SK-N-DZ (cell line): ENCODE measurements at regions not wholly inside any gene's neighbourhood (a gene's known extent, or its start where the extent isn't known, plus 50 kb on each side); places are given as distances from the start of the nearest gene placed in this dataset.
"Not testable (repeated sequence)": the region's sequence is repeated elsewhere in the genome, so short reads cannot be mapped to it uniquely, and the experiment has no call there.

Source experiments
- DNase-seq: peaks from one replicate; pipeline ENCODE4 v3.0.0-alpha.2; 2015; ENCODE audit warnings: low spot score
- small RNA-seq, 2 experiments: library from RNA; depleted of rRNA; stranded (forward); fragments of <200 nt; gene quantifications; one replicate each; pipeline ENCODE3, GENCODE V24; 2014

DNA sequence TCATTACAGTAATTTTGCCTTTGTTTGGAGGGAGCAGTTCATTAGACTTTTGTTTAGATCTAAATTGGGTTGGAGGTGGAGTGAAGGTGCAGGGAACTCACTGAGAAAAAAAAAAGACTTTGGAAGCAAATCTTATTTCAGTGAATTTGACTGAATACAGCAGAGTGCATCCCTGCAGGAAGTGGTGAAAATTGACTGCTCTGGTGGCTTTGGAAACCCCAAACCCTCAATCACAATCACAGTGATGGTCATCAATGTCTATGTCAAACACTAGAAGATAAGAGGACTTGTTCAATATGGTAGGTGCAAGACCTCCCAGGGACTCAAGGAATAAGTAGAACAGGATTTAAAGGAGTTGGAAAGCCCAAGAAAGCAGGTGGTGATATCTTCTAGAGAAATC, 76.0 kb upstream of the RASA1 start:
- DNase-seq: no peak

DNA sequence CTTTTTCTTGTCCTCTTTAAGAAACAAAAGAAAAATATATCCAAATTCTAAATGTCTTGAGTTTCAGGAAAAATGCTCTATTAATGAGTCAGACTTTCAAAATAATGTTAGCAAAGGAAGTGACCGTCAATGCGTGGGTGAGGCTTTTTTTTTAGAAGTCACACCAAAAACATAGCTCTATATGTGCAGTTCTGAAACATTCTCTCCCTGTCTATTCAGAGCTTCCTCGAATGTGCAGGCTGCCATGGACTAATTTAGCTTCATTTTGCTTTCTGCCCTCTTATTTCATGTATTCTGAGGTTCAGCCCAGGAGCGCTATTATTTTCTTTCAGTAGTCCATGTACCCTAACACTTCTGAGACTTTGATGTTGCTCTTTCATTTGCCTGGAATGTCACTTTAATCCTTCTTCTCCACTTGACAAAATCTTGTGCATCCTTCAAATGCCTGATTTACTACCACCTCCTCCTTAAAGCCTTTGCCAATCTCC, 72.5 kb upstream of the RASA1 start:
- no peak for DNase-seq

DNA sequence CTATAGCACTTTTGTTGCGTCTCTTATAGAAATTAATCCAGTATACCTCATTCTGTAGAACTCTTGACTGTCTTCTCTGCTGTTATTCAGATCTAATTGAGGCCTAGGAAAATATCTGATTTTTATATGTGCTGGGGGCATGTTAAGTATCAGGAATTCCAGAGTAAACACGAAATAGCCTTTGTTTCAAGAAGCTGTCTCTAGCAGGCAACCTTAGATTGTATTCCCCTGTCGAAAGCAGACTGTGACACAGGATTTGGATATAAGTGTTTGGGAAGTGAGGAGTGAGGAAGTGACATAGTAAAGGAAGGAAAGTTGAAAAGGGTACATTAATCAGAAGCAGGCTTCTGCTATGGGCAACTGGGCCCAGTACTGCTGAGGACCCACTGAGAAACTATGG, 72.1 kb upstream of the RASA1 start:
- DNase-seq: no peak

DNA sequence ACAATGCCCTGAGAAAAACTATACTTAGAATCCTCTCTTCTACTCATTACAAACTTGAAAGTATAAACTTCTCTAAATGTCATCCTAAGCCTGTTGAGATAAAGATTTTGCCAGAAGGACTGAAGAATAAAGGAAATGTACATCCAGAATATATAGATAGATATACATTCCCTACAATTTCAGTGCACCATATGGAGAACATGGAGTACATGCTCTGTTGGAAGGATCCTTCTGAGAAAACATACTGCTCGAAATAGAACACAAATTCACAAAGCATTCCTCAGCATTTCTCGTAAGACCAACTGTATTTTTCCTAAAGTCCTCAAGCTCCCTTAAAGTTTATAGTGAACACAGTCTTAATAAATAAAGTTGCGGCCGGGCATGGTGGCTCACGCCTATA, 69.7 kb upstream of the RASA1 start:
- DNase-seq: no peak

DNA sequence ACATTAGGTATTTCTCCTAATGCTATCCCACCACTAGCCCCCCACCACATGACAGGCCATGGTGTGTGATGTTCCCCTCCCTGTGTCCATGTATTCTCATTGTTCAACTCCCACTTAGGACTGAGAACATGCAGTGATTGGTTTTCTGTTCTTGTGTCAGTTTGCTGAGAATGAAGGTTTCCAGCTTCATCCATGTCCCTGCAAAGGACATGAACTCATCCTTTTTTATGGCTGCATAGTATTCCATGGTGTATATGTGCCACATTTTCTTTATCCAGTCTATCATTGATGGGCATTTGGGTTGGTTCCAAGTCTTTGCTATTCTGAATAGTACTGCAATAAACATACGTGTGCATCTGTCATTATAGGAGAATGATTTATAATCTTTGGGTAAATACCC, 68.4 kb upstream of the RASA1 start:
- DNase-seq: not testable (repeated sequence)

DNA sequence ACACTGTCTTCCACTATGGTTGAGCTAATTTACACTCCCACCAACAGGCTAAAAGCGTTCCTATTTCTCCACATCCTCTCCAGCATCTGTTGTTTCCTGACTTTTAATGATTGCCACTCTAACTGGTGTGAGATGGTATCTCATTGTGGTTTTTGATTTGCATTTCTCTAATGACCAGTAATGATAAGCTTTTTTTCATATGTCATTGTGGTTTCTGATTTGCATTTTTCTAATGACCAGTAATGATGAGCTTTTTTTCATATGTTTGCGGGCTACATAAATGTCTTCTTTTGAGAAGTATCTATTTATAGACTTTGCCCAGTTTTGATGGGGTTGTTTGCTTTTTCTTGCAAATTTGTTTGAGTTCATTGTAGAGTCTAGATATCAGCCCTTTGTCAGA, 68.0 kb upstream of the RASA1 start:
- not testable (repeated sequence) for DNase-seq

DNA sequence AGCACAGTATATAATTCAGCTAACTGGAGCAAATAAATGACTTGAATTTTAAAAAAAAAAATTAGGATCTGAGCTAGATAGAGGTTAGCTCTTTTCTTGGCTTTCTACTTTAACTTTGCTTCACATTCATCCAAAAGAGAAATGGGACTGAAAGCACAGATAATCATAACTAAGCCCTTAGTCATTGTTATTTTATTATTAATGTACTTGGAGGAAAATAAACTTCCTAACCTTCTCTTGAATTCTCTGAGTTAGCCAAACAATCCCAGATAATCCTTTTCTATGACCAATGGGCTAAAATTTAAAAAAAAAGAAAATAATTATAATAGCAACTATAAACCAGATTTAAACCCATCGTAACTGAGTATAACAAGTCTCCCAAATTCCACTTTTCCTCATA, 57.6 kb upstream of the RASA1 start:
- DNase-seq: no peak

GRCh38 chr5:87210743-87211142, 56.9 kb upstream of the RASA1 start:
- DNase-seq: no peak

DNA sequence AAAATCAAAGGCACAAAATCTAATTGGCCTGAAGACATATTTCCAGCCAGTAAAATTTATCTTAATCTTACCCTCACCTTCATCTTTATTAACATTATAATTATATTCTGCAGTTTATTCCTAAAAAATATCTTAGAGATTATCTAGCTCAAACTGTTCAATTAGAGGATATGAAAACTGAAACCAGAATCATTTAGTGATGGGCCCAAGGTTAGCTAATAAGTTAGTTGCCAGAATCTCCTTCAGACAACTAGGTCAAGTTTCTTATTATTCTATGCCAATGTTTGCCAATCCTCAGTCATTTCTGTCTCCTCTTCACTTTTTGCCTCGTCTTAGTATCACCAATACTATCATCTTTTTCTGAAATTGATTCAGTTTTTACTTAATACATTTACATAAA, 56.0 kb upstream of the RASA1 start:
- DNase-seq: no peak

- DNase-seq: not testable (repeated sequence)
These were observed 55.5 kb upstream of the RASA1 start for GRCh38 chr5:87212183-87212582.

GRCh38 chr5:87217480-87217879, 50.2 kb upstream of the RASA1 start:
- not testable (repeated sequence) for DNase-seq

Small RNAs in the stretch of these regions (small RNA-seq; reads per million reads assigned to genes)
- gene MIR4280 (0 reads per million in 2 experiments), gene RN7SKP34 (0 reads per million in 2 experiments)
